ENCODE measurements at regions not wholly inside any gene's neighbourhood (a gene's known extent, or its start where the extent isn't known, plus 50 kb on each side); places are given as distances from the start of the nearest gene placed in this dataset.

DNA sequence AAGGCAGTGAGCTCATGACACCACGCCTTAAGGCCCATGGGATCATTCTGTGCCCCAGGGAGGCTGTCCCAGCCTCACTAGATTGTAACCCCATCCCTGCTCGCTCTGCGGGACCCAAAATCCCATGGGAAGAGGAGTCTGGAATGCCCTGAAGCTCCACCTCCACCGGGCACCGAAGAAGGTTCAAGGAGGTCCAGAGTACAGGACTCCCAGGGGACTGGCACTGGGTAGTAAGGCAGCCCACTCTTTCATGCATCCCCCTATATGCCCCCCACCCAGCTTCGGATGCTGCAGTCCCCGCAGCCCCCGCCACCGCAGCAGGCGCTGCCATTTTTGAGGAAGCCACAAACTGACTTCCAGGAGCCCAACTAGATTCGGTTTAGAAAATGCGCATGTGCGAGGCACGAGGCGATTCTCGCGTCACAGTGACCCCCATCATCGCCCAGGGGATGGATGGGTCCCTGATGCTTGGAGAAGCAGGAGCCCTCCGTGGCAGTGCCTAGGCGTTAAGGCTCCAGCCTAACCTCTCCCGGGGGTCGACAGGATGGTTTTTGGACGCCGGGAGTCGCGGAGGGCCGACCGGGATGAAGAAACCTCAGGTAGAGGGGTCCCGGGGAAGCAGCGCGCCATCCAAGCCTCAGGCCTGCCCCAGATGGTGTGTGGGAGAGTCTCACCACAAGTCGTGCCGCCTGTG is 1681.0 kb downstream of the TP53TG3F start:
- H3K27me3 ChIP-seq (ENCODE audit: low read depth, low read length) = no peaks in the 10 kb centered on the region
- H3K4me2 ChIP-seq (ENCODE audit: low read length) = no peak overlapping the region
- no peaks in the 10 kb centered on the region for H3K79me2 ChIP-seq (ENCODE audit: low read length)
- H3K36me3 ChIP-seq (replicated peaks; ENCODE audit: low read depth, low read length) = no peaks in the 10 kb centered on the region
- H2AFZ ChIP-seq (ENCODE audit: low read depth, low read length) = no peak overlapping the region
- TF ChIP-seq, protein P1, sequence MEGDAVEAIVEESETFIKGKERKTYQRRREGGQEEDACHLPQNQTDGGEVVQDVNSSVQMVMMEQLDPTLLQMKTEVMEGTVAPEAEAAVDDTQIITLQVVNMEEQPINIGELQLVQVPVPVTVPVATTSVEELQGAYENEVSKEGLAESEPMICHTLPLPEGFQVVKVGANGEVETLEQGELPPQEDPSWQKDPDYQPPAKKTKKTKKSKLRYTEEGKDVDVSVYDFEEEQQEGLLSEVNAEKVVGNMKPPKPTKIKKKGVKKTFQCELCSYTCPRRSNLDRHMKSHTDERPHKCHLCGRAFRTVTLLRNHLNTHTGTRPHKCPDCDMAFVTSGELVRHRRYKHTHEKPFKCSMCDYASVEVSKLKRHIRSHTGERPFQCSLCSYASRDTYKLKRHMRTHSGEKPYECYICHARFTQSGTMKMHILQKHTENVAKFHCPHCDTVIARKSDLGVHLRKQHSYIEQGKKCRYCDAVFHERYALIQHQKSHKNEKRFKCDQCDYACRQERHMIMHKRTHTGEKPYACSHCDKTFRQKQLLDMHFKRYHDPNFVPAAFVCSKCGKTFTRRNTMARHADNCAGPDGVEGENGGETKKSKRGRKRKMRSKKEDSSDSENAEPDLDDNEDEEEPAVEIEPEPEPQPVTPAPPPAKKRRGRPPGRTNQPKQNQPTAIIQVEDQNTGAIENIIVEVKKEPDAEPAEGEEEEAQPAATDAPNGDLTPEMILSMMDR (IDR thresholded peaks at IDR 0.05; ENCODE audit: low read depth, low read length) = no peak
- TF ChIP-seq EZH2phosphoT487 (IDR thresholded peaks at IDR 0.05; ENCODE audit: low read depth) = no peak
- no peaks in the 10 kb centered on the region for H3K9me3 ChIP-seq (ENCODE audit: insufficient read depth, low read length)
- no peak overlapping the region for H3K9ac ChIP-seq (ENCODE audit: low read length)
- H4K20me1 ChIP-seq (ENCODE audit: insufficient read depth, low read length) = no peaks in the 10 kb centered on the region
- no peak overlapping the region for H3K27ac ChIP-seq (ENCODE audit: low read length)
- no peak overlapping the region for H3K4me3 ChIP-seq (ENCODE audit: low read length)
- H3K4me1 ChIP-seq (ENCODE audit: low read length) = no peaks in the 10 kb centered on the region

DNA sequence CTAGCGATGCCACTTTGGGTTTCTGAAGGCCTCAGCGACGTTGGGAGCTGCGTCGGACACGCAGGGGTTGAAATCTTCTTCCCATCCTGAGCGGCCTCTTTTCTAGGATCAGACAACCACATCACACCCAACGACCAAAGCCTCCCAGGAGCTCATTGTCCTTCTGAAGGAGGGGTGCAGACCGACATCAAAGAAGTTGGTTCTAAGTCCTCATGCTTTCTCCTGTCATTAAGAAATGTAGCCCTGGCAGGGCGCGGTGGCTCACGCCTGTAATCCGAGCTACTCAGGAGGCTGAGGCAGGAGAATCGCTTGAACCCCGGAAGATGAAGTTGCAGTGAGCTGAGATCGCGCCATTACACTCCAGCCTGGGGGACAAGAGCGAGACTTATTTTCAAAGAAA is 1681.9 kb downstream of the TP53TG3F start:
- Histone ChIP-seq H3K27me3 (ENCODE audit: low read depth, low read length) (no peaks in the 10 kb centered on the region), H3K36me3 (replicated peaks; ENCODE audit: low read depth, low read length) (no peaks in the 10 kb centered on the region), H3K79me2 (ENCODE audit: low read length) (no peaks in the 10 kb centered on the region), H3K4me2 (ENCODE audit: low read length) (no peak overlapping the region), H3K27ac (ENCODE audit: low read length) (no peak overlapping the region), H4K20me1 (ENCODE audit: insufficient read depth, low read length) (no peaks in the 10 kb centered on the region), H2AFZ (ENCODE audit: low read depth, low read length) (no peak overlapping the region), H3K9ac (ENCODE audit: low read length) (no peak overlapping the region), H3K9me3 (ENCODE audit: insufficient read depth, low read length) (no peaks in the 10 kb centered on the region), H3K4me1 (ENCODE audit: low read length) (no peaks in the 10 kb centered on the region), H3K4me3 (ENCODE audit: low read length) (no peak overlapping the region)
- TF ChIP-seq, protein P1 (IDR thresholded peaks at IDR 0.05; ENCODE audit: low read depth, low read length) = no peak
- no peak for TF ChIP-seq EZH2phosphoT487 (IDR thresholded peaks at IDR 0.05; ENCODE audit: low read depth)

DNA sequence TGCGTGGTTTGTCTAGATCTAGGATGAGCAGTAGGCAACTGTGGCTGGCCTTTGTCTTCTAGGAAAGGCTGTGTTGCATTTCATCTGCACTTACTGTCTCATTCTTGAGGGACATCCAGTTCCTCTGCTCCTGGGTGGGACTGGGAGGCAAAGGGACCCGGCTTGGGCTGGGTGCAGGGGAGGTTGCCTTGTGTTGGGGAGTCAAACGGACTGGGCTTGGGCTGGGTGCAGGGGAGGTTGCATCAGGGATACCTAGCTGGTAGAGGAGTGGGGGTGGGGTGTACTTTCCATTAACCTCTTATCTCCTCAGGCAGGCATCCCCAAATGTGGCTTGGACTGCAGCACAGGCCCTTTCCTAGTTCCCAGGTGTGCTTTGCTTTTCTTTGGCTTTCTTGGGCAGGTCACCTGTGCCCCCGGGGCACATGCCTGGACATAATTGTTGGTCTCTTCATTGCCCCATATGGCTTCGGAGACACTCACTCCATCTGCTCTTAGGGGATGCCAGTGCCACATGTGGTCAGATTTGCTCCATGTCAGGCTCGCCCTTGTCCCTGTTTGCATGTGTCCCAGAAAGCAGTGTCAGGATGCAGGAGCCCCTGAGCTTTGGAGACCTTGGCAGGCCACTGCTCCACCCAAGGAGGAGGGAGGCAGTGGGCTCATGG is 1682.9 kb downstream of the TP53TG3F start:
- H3K4me3 ChIP-seq (ENCODE audit: low read length) = no peak overlapping the region
- H3K4me1 ChIP-seq (ENCODE audit: low read length) = no peaks in the 10 kb centered on the region
- no peak overlapping the region for H3K27ac ChIP-seq (ENCODE audit: low read length)
- TF ChIP-seq EZH2phosphoT487 (IDR thresholded peaks at IDR 0.05; ENCODE audit: low read depth) = no peak
- TF ChIP-seq, protein P1 (IDR thresholded peaks at IDR 0.05; ENCODE audit: low read depth, low read length) = no peak
- H3K36me3 ChIP-seq (replicated peaks; ENCODE audit: low read depth, low read length) = no peaks in the 10 kb centered on the region
- H3K27me3 ChIP-seq (ENCODE audit: low read depth, low read length) = no peaks in the 10 kb centered on the region
- H3K4me2 ChIP-seq (ENCODE audit: low read length) = no peak overlapping the region
- no peaks in the 10 kb centered on the region for H3K9me3 ChIP-seq (ENCODE audit: insufficient read depth, low read length)
- no peak overlapping the region for H2AFZ ChIP-seq (ENCODE audit: low read depth, low read length)
- no peaks in the 10 kb centered on the region for H3K79me2 ChIP-seq (ENCODE audit: low read length)
- H4K20me1 ChIP-seq (ENCODE audit: insufficient read depth, low read length) = no peaks in the 10 kb centered on the region
- H3K9ac ChIP-seq (ENCODE audit: low read length) = no peak overlapping the region

DNA sequence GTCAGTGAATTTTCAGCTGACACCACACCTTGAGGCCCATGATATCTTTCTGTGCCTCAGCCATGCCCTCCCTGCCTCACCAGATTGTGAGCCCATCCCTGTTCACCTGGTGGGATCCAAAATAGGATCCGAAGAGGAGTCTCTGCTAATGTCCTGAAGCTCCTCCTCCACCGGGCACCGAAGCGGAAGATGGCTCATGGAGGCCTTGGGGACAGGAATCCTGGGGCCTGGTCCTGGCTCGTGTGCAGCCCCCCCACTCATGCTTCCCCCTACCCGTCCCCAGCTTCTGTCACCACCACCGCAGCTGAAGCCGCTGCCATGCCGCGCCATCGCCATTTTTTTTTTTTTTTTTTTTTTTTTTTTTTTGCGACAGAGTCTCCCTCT is 1683.4 kb downstream of the TP53TG3F start:
- Histone ChIP-seq H3K27me3 (ENCODE audit: low read depth, low read length) (no peaks in the 10 kb centered on the region), H3K79me2 (ENCODE audit: low read length) (no peaks in the 10 kb centered on the region), H4K20me1 (ENCODE audit: insufficient read depth, low read length) (no peaks in the 10 kb centered on the region), H3K4me1 (ENCODE audit: low read length) (no peaks in the 10 kb centered on the region), H2AFZ (ENCODE audit: low read depth, low read length) (no peak overlapping the region), H3K4me2 (ENCODE audit: low read length) (no peak overlapping the region), H3K36me3 (replicated peaks; ENCODE audit: low read depth, low read length) (no peaks in the 10 kb centered on the region), H3K27ac (ENCODE audit: low read length) (no peak overlapping the region), H3K4me3 (ENCODE audit: low read length) (no peak overlapping the region), H3K9me3 (ENCODE audit: insufficient read depth, low read length) (no peaks in the 10 kb centered on the region), H3K9ac (ENCODE audit: low read length) (no peak overlapping the region)
- TF ChIP-seq EZH2phosphoT487 (IDR thresholded peaks at IDR 0.05; ENCODE audit: low read depth) = no peak
- TF ChIP-seq, protein P1 (IDR thresholded peaks at IDR 0.05; ENCODE audit: low read depth, low read length) = no peak

All from OCI-LY3 (cell line).